RWPE2 (cell line): ENCODE measurements at regions not wholly inside any gene's neighbourhood (a gene's known extent, or its start where the extent isn't known, plus 50 kb on each side); places are given as distances from the start of the nearest gene placed in this dataset.
A peak's percentile ranks its signal among the peaks of the same experiment; 100 is the strongest.

Source experiments
- ATAC-seq: fragments of 200-7000 bp; cut with Tn5 transposase; 3 replicates; pipeline ENCODE4 v1.9.1; 2021; ENCODE audit warnings: low read depth
- DNase-seq: peaks from one replicate; pipeline ENCODE4 v3.0.0-alpha.2; 2020; ENCODE audit warnings: low spot score
- H3K27ac ChIP-seq: fragments of 450-650 bp; 2 replicates; pipeline ENCODE4 v1.5.1; 2017; ENCODE audit warnings: mild to moderate bottlenecking; ENCODE audit not compliant: poor library complexity, severe bottlenecking
- H3K27me3 ChIP-seq: fragments of 250-450 bp; sonication (Bioruptor Pico); 2 replicates; pipeline ENCODE4 v1.5.1; 2021; ENCODE audit warnings: mild to moderate bottlenecking, moderate library complexity; ENCODE audit not compliant: insufficient read depth, poor library complexity, severe bottlenecking
- H3K36me3 ChIP-seq: fragments of 250-450 bp; sonication (Bioruptor Pico); 2 replicates; pipeline ENCODE4 v1.5.1; 2020; ENCODE audit warnings: low read depth, mild to moderate bottlenecking, moderate library complexity
- H3K4me1 ChIP-seq: fragments of 250-450 bp; sonication (Bioruptor Pico); 2 replicates; pipeline ENCODE4 v1.5.1; 2021; ENCODE audit warnings: mild to moderate bottlenecking, moderate library complexity; ENCODE audit not compliant: insufficient read depth, poor library complexity, severe bottlenecking
- H3K4me3 ChIP-seq: fragments of 250-450 bp; sonication (Bioruptor Pico); 2 replicates; pipeline ENCODE4 v1.5.1; 2021; ENCODE audit warnings: mild to moderate bottlenecking, moderate library complexity; ENCODE audit not compliant: severe bottlenecking
- H3K9me3 ChIP-seq: fragments of 250-450 bp; sonication (Bioruptor Pico); 2 replicates; pipeline ENCODE4 v1.5.1; 2021; ENCODE audit warnings: mild to moderate bottlenecking, moderate library complexity; ENCODE audit not compliant: severe bottlenecking
- TF ChIP-seq, protein P1 (sequence below): fragments of 450-650 bp; IDR thresholded peaks from one replicate; pipeline ENCODE4 v1.5.1; 2017; ENCODE audit warnings: mild to moderate bottlenecking, moderate library complexity; ENCODE audit not compliant: poor library complexity, severe bottlenecking

DNA sequence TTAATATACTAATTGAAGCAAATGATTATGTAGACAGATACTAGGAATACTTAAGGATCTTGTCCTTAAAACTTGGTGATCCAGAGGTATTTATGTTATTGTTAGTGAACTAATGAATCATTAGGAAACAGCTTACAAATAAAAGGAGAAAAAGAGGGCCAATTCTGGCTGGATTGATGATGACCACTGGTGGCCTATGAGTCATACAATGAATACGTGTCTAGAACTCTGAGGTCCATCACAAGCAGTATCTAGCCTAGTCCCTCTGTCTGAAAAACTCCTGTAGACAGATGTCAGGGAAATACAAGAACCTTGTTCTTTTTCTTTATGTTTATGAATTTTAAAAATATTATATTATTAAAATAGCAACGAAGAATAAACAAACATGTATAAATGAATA, 51.7 kb upstream of the RTL1 start:
- TF ChIP-seq, protein P1, sequence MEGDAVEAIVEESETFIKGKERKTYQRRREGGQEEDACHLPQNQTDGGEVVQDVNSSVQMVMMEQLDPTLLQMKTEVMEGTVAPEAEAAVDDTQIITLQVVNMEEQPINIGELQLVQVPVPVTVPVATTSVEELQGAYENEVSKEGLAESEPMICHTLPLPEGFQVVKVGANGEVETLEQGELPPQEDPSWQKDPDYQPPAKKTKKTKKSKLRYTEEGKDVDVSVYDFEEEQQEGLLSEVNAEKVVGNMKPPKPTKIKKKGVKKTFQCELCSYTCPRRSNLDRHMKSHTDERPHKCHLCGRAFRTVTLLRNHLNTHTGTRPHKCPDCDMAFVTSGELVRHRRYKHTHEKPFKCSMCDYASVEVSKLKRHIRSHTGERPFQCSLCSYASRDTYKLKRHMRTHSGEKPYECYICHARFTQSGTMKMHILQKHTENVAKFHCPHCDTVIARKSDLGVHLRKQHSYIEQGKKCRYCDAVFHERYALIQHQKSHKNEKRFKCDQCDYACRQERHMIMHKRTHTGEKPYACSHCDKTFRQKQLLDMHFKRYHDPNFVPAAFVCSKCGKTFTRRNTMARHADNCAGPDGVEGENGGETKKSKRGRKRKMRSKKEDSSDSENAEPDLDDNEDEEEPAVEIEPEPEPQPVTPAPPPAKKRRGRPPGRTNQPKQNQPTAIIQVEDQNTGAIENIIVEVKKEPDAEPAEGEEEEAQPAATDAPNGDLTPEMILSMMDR = no peak
- H3K4me1 ChIP-seq = no peaks in the 10 kb centered on the region
- H3K4me3 ChIP-seq = no peak overlapping the region
- ATAC-seq (peak; percentile 38; the same call in 1 of the 3 replicates), DNase-seq (no peak)
- H3K36me3 ChIP-seq = peaks cover 40% of the 10 kb centered on the region
- no peak overlapping the region for H3K27ac ChIP-seq
- no peaks in the 10 kb centered on the region for H3K9me3 ChIP-seq
- H3K27me3 ChIP-seq = no peaks in the 10 kb centered on the region

DNA sequence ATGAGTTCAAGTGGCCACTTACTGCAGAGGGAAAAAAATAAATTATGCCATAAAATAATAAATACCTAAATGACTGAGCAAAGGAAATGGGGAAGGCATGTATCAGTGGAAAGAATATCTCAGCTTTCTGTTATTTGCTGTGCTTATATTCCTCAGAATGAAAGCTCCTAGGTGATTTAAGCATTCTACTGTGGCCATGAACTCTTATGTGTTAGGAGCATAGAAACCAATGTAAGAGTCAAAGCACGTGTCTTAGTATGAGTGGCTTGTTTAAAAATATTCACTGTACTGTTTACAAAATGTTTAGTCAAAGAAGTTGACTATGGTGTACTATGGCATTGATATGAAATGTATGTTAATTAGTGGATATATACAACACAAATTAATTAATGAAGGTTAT, 59.0 kb upstream of the RTL1 start:
- Histone ChIP-seq H3K27ac (no peak overlapping the region), H3K4me3 (no peak overlapping the region), H3K27me3 (no peaks in the 10 kb centered on the region), H3K9me3 (no peaks in the 10 kb centered on the region), H3K4me1 (no peaks in the 10 kb centered on the region), H3K36me3 (peaks cover 10% of the 10 kb centered on the region)
- ATAC-seq (no peak), DNase-seq (no peak)
- TF ChIP-seq, protein P1 = no peak

DNA sequence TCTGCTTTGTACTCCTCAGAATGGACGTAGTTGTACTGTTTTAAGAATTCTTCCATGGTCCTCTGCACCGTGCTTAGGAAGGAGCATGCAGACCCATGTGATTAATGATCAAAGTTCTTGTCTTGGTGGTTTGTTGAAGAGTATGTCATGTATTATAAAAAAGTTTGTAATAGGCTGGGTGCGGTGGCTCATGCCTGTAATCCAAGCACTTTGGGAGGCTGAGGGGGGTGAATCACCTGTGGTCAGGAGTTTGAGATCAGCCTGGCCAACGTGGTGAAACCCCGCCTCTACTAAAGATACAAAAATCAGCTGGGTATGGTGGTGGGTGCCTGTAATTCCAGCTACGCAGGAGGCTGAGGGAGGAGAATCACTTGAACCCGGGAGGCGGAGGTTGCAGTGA, 61.8 kb upstream of the RTL1 start:
- Histone ChIP-seq H3K36me3 (peaks cover 17% of the 10 kb centered on the region), H3K4me1 (no peaks in the 10 kb centered on the region), H3K27ac (no peak overlapping the region), H3K27me3 (no peaks in the 10 kb centered on the region), H3K4me3 (no peak overlapping the region), H3K9me3 (no peaks in the 10 kb centered on the region)
- TF ChIP-seq, protein P1 = no peak
- no peak for DNase-seq
- no peak for ATAC-seq

DNA sequence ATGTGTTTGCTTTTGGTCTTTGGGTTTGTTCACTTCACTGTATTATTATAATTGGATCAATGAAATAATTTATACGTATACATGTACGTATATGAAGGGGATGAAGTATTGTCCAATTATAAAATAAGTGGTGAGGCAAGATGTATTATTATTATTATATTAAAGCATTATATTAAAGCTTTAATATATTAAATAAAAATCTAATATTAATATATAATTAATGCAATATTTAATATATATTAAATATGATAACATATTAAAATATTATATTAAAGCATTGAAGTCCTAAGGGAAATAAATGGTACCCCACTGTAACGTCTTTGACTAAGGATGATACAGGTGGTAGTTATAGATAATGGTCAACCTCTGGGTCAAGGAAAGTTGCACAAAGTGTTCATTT, 63.7 kb upstream of the RTL1 start:
- no peak overlapping the region for H3K4me3 ChIP-seq
- TF ChIP-seq, protein P1 = no peak
- no peak overlapping the region for H3K27ac ChIP-seq
- H3K9me3 ChIP-seq = no peaks in the 10 kb centered on the region
- H3K4me1 ChIP-seq = no peaks in the 10 kb centered on the region
- DNase-seq = no peak
- peaks cover 31% of the 10 kb centered on the region for H3K36me3 ChIP-seq
- no peak for ATAC-seq
- H3K27me3 ChIP-seq = no peaks in the 10 kb centered on the region

DNA sequence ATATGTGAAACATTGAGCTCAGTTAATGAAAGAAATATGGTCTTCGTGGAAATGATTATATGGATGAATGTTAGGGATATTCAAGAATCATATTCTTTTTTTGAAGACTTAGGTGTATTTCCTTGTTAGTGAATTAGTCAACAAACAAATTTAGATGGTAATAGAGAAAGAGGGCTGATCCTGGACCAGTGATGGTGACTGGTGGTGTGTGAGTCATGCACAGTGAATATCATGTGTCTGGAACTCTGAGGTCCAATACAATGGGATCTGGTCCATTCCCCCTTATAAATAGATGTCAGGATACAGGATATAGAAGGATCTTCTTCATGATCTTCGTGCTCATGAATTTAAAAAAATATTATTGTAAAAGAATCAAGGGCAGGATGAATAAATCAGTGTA, 64.4 kb upstream of the RTL1 start:
- Histone ChIP-seq H3K36me3 (peaks cover 39% of the 10 kb centered on the region), H3K4me1 (peaks cover 3% of the 10 kb centered on the region), H3K4me3 (no peak overlapping the region), H3K27me3 (no peaks in the 10 kb centered on the region), H3K27ac (no peak overlapping the region), H3K9me3 (no peaks in the 10 kb centered on the region)
- DNase-seq (no peak), ATAC-seq (no peak)
- TF ChIP-seq, protein P1 = no peak
